GM21528 (cell line): ENCODE measurements at regions not wholly inside any gene's neighbourhood (a gene's known extent, or its start where the extent isn't known, plus 50 kb on each side); places are given as distances from the start of the nearest gene placed in this dataset.

ENCODE experiments used
- ATAC-seq: cut with Tn5 transposase; IDR thresholded peaks from one replicate; pipeline ENCODE4 v1.9.1; 2021; ENCODE audit warnings: mild to moderate bottlenecking, moderate library complexity; ENCODE audit not compliant: unreplicated experiment, low FRiP score

GRCh38 chr5:9865574-9865973, 235.4 kb upstream of the TAS2R1 start:
- no peak for ATAC-seq

DNA sequence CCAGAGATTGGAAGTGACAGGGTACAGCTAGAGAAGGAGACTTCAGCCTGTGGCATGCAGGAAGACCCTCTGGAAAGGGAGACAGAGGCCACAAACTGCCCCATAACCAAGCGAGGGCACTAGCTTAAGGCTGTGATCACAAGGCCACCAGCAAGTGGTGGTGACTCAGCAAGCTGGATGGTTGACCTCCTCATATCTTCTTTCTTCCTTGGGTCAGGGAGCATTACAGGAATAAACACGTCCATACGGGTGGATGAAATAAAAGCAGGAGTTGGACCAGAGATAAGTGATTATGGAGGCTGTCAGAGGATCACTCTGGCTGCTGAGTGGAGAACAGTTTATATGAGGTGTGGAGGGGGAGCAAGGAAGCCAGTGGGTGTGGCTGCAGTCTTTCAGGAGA, 234.6 kb upstream of the TAS2R1 start:
- no peak for ATAC-seq

DNA sequence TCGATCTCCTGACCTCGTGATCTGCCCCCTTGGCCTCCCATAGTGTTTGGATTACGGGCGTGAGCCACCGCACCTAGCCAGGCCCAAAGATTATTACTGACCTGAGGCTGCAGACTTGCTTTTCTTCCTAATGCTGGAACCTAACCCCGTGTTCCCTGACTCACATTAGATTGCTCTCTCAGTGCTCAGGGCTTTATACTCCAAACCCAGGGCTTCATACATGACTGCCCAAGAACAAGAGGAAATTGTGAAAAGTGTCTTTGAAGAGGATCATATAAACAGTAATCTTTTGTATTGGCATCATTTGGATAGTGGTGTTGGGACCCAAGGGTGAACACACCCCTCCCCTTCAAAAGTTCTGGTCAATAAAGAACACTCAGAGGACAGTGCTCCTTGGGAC, 233.3 kb upstream of the TAS2R1 start:
- ATAC-seq, result no peak

DNA sequence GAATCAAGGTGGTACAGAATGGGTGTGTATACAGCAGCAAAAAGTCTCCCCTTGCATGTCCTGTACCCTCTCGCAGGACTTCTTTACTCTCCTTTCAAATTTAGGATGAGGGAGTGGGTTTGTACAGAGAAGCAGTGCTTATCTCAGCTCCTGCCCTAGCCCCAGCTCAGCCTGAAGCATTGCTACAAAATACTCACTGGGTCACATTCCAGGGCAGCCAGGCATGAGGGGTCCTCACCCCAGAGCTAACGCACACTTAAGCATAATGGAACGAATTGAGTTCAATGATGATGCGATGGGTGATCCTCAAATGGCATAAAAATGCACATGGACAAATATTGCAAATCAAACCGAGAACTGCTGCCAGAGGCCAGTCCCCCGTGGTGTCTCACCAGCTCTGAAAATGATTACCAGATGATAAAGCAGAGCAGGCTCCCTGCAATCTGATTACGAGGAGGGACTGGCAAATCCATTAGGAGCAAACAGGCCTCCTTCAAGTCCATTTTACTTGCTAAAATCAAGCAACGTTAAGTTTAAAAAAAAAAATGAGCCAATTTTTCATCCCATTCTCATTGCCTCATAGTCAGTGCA, 231.6 kb upstream of the TAS2R1 start:
- ATAC-seq, result no peak

- ATAC-seq, result no peak
Measured at GRCh38 chr5:9859808-9860207, 229.7 kb upstream of the TAS2R1 start.

DNA sequence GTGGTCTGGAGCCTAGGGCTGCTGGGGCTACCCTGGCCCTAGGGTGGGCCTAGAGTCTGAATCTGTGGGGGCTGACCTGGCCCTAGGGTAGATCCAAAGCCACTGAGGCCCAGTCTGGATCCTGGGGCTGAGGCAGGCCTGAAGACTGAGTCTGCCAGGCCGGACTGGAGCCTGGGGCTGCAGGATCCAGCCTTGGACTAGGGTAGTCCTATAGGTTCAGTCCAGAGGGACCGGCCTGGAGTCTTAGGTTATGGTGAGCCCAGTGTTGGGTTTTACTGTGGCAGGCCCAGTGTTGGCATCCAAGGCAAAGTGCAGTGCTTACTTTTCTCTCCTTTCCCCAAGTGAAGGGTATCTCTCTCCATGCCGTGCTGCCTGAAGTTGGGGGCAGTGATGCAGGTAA, 227.9 kb upstream of the TAS2R1 start:
- no peak for ATAC-seq

DNA sequence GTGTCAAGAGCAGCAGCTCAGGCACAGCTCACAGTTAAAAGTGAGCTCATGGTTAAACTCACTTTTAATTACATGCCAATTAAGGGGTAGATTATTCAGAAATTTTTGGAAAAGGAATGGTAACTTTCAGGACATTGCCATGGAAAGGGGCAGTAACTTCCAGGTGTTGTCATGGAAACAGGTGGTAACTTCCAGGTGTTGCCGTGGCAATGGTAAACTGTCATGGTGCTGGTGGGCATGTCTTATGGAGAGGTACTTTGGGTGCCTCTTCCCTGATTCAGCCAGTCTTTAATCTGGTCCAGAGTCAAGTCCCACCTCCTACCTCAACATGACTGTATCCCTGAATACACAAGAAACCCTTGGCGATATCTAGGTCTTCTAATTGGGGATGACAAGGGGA, 223.2 kb upstream of the TAS2R1 start:
- ATAC-seq, result no peak

DNA sequence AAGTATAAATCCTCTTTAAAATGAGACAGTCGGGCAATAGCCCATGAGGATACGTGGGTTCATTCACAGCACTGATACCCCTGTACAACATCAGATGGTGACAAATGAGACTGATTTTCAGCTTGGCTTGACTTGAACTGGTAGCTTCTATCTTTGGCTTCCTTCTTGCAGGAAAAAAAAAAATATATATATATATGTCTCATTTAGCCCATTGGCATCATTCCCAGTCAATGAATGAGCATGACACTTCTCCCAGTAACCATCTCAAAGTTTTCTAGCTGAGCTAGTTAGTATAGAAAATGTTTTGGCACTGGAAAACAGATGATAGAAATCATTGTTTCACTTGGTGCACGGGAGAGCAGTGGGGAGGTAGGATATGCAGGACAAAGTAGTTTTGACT, 222.5 kb upstream of the TAS2R1 start:
- ATAC-seq, result no peak

DNA sequence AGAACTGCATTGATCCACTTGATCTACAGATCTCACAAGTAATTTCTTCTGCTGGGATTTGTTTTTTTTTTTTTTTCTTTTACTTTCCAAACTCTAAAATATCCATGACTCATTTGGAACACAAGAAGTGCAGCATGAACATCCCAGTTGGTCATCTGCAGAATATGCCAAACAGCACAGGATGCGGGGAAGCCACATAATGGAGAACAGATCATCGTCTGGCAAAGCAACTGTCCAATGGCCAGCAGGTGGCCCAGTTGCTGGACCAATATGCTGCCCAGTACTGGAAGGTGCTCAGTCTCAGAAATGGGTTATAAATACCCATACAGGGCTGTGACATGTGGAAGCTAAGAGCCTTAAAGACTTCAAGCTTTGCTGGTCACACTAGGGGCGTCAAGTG, 221.3 kb upstream of the TAS2R1 start:
- no peak for ATAC-seq

- no peak for ATAC-seq
Measured at GRCh38 chr5:9850456-9850855, 220.3 kb upstream of the TAS2R1 start.

- no peak for ATAC-seq
Measured at GRCh38 chr5:9847631-9848030, 217.5 kb upstream of the TAS2R1 start.

DNA sequence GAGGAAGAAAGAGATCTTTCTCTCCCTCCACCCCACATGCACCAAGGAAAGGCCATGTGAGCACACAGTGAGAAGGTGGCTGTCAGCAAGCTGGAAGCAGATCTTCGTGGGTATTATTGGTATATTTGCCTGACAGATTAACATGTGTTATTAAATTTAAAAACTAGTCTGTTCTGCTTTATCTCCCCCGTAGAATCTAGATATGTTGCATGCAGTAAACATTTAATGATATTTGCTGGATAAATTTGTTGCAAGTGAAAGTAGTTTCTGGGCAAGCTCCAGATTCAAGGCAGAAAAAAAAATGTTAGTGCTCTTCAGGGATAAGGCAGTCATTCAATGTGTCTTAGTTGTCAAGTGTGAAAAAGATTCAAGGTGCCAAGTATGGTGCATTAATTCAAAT, 215.0 kb upstream of the TAS2R1 start:
- ATAC-seq, result no peak

- ATAC-seq, result no peak
Measured at GRCh38 chr5:9841516-9842170, 211.5 kb upstream of the TAS2R1 start.

GRCh38 chr5:9838916-9839315, 208.8 kb upstream of the TAS2R1 start:
- no peak for ATAC-seq

GRCh38 chr5:9834871-9835770, 205.0 kb upstream of the TAS2R1 start:
- ATAC-seq, result no peak

DNA sequence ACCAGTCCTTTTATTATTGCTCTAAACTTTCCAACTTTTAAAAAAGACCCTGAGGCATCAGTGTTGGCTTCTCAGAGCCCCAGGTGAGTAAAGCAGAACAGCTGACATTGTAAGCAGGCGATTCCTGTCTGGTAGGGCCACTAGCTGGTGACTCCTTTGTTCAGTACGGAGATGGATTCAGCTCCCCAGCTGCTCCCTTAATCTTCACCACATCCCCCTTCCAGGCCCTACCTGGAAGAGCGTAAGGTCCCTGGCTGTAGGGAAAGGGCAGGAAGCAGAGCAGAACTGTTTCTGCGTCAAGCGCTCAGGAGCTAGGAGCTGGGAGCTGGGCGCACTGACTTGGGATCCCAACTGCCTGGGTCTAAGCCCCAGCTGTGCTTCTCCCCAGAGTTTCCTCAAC, 203.7 kb upstream of the TAS2R1 start:
- no peak for ATAC-seq

GRCh38 chr5:9832921-9833320, 202.8 kb upstream of the TAS2R1 start:
- ATAC-seq, result no peak

DNA sequence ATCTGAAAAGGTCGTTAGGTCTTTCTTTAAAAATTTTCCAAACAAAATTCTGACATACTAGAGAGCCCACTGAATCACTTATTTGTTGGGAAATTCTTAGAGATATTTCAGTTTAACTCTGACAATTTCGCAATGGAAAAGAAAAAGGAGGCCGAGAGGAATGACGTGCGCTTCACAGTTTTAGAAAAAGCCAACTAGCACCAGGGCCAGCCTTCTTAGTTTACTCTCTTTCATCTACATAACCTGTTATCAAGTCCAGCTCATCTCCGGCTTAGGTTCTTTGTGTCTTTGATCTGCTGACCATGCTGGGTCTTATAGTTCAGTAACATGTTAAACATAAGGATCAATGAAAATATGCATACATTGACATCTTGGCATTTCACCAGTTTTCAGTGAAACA, 201.7 kb upstream of the TAS2R1 start:
- no peak for ATAC-seq

DNA sequence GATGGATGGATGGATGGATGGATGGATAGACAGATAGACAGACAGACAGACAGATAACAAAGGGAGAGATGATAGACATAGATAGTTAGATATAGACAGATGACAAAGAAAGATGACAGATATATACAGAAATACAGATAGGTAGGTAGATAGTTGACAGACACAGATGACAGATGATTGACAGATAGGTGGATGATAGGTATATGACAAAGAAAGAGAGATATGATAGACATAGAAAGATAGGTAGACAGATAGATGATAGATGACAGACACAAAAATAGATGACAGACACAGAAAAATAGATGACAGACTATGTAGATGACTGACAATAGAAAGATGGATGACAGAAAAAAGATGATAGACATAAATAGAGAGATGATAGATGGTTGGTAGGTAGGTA, 200.0 kb upstream of the TAS2R1 start:
- no peak for ATAC-seq

DNA sequence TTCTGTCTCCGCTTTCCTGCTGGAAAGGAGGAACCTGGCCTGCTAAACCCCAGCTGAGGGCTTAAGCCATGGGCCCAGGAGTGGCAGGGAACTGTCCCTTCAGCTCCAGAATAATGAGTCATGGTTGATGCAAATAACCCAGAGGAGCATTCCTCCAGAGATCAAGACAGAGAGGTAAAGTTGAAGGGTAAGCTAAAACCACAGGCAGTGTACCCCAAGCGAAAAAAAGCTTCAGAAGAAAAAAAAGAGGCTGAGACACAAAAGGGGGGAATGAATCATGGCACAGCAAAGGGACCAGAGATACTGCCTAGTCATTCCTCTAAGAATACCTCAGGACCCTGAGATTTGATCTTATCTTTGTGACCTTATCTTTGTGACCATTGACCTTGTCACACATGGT, 199.5 kb upstream of the TAS2R1 start:
- ATAC-seq, result no peak

- ATAC-seq, result no peak
Measured at GRCh38 chr5:9820691-9821449, 190.7 kb upstream of the TAS2R1 start.
